Liver (tissue), 8 donors: ENCODE measurements at regions not wholly inside any gene's neighbourhood (a gene's known extent, or its start where the extent isn't known, plus 50 kb on each side); places are given as distances from the start of the nearest gene placed in this dataset.
A peak's percentile ranks its signal among the peaks of the same experiment; 100 is the strongest.

Experiments
- DNase-seq: peaks from one replicate; pipeline ENCODE4 v3.0.0-alpha.2; 2017; ENCODE audit warnings: low spot score
- H3K27ac ChIP-seq, 2 donors: one replicate each; pipeline ENCODE4 v1.7.0; 2013; ENCODE audit warnings: inconsistent platforms in 2 of 2, low read length in 2 of 2, control low read depth in 1 of 2, low read depth in 1 of 2, mild to moderate bottlenecking in 1 of 2
- H3K27me3 ChIP-seq, 4 donors: one replicate each; pipeline versions ENCODE4 v1.6.1 to v1.7.0; 2013; ENCODE audit warnings: low read length in 3 of 4, inconsistent platforms in 1 of 4, mild to moderate bottlenecking in 1 of 4, moderate library complexity in 1 of 4; ENCODE audit not compliant: control insufficient read depth in 4 of 4, insufficient read depth in 4 of 4
- H3K36me3 ChIP-seq, 4 donors: one replicate each; pipeline versions ENCODE4 v1.6.1 to v1.7.0; 2013; ENCODE audit warnings: low read length in 3 of 4, mild to moderate bottlenecking in 3 of 4, low read depth in 1 of 4, moderate library complexity in 1 of 4; ENCODE audit not compliant: control insufficient read depth in 4 of 4, insufficient read depth in 3 of 4
- H3K4me1 ChIP-seq, 4 donors: one replicate each; pipeline versions ENCODE4 v1.6.1 to v1.7.0; 2013; ENCODE audit warnings: low read length in 3 of 4, mild to moderate bottlenecking in 3 of 4, moderate library complexity in 1 of 4; ENCODE audit not compliant: control insufficient read depth in 4 of 4, insufficient read depth in 4 of 4
- H3K4me3 ChIP-seq, 3 donors: one replicate each; pipeline versions ENCODE4 v1.6.1 to v1.7.0; 2013; ENCODE audit warnings: low read length in 3 of 3, control low read depth in 1 of 3, low read depth in 1 of 3, mild to moderate bottlenecking in 1 of 3
- H3K9ac ChIP-seq, 2 donors: one replicate each; pipeline ENCODE4 v1.7.0; 2013; ENCODE audit warnings: low read length in 2 of 2, mild to moderate bottlenecking in 2 of 2, moderate library complexity in 2 of 2, control low read depth in 1 of 2, low read depth in 1 of 2
- H3K9me3 ChIP-seq, 4 donors: one replicate each; pipeline versions ENCODE4 v1.6.1 to v1.7.0; 2013; ENCODE audit warnings: low read length in 3 of 4; ENCODE audit not compliant: control insufficient read depth in 4 of 4
- ATF3 ChIP-seq: IDR thresholded peaks from 2 replicates; pipeline ENCODE4 v1.6.1; 2016; ENCODE audit warnings: antibody characterized with exemption
- CTCF ChIP-seq: fragments of 150-350 bp; IDR thresholded peaks from 2 replicates; pipeline ENCODE4 v1.5.1; 2017; ENCODE audit warnings: improper control_type of control experiment, low read depth, low read length; ENCODE audit not compliant: missing input control
- EGR1 ChIP-seq, 2 donors: IDR thresholded peaks; 2 replicates each; pipeline ENCODE4 v1.6.1; 2016 to 2018; ENCODE audit warnings: antibody characterized with exemption in 2 of 2, low read depth in 2 of 2
- FOXA1 ChIP-seq: IDR thresholded peaks from 2 replicates; pipeline ENCODE4 v1.6.1; 2016; ENCODE audit warnings: antibody characterized with exemption
- FOXA2 ChIP-seq: IDR thresholded peaks from 2 replicates; pipeline ENCODE4 v1.6.1; 2016; ENCODE audit warnings: antibody characterized with exemption
- GABPA ChIP-seq, 2 donors: IDR thresholded peaks in 1 of 2; conservative IDR thresholded peaks in 1 of 2; 2 replicates each; pipeline ENCODE4 v1.6.1; 2016; ENCODE audit warnings: antibody characterized with exemption in 2 of 2, mild to moderate bottlenecking in 1 of 2, moderate library complexity in 1 of 2
- HNF4A ChIP-seq, 2 donors: conservative IDR thresholded peaks; 2 replicates each; pipeline ENCODE4 v1.6.1; 2016; ENCODE audit warnings: antibody characterized with exemption in 2 of 2, mild to moderate bottlenecking in 2 of 2
- HNF4G ChIP-seq: IDR thresholded peaks from 2 replicates; pipeline ENCODE4 v1.6.1; 2016; ENCODE audit warnings: antibody characterized with exemption
- JUND ChIP-seq, 2 donors: IDR thresholded peaks; 2 replicates each; pipeline ENCODE4 v1.6.1; 2016; ENCODE audit warnings: antibody characterized with exemption in 2 of 2
- MAX ChIP-seq: IDR thresholded peaks from 2 replicates; pipeline ENCODE4 v1.6.1; 2016; ENCODE audit warnings: antibody characterized with exemption
- NR2F2 ChIP-seq: IDR thresholded peaks from 2 replicates; pipeline ENCODE4 v1.6.1; 2016; ENCODE audit warnings: antibody characterized with exemption
- RAD21 ChIP-seq, 2 donors: IDR thresholded peaks; 2 replicates each; pipeline ENCODE4 v1.6.1; 2016; ENCODE audit warnings: antibody characterized with exemption in 2 of 2, mild to moderate bottlenecking in 2 of 2
- REST ChIP-seq: IDR thresholded peaks from 2 replicates; pipeline ENCODE4 v1.6.1; 2016; ENCODE audit warnings: antibody characterized with exemption, mild to moderate bottlenecking
- RXRA ChIP-seq, 2 donors: IDR thresholded peaks; 2 replicates each; pipeline ENCODE4 v1.6.1; 2017 to 2018; ENCODE audit warnings: antibody characterized with exemption in 2 of 2, mild to moderate bottlenecking in 1 of 2
- SP1 ChIP-seq: IDR thresholded peaks from 2 replicates; pipeline ENCODE4 v1.6.1; 2018; ENCODE audit warnings: antibody characterized with exemption, mild to moderate bottlenecking
- TAF1 ChIP-seq: conservative IDR thresholded peaks from 2 replicates; pipeline ENCODE4 v1.6.1; 2016; ENCODE audit warnings: antibody characterized with exemption, mild to moderate bottlenecking
- YY1 ChIP-seq: IDR thresholded peaks from 2 replicates; pipeline ENCODE4 v1.6.1; 2016; ENCODE audit warnings: antibody characterized with exemption, mild to moderate bottlenecking
- ZBTB33 ChIP-seq: IDR thresholded peaks from 2 replicates; pipeline ENCODE4 v1.6.1; 2016; ENCODE audit warnings: antibody characterized with exemption
- WGBS: extraction: QIAGEN DNeasy Blood & Tissue Kit; methylation state at CpG from one replicate; pipeline ENCODE4 v1.1.7; 2013; 5-methylcytosine and 5-hydroxymethylcytosine counted together
- donor health status: healthy.
- donor health status: healthy.
- donor health status: healthy.
- donor health status: healthy.
- donor health status: healthy.

- Histone ChIP-seq H3K4me1 (peaks cover 2 to 11% (median 5%) of the 10 kb centered on the region in 4 donors), H3K36me3 (no peaks in the 10 kb centered on the region), H3K27ac (peak overlapping the region; percentile 21 to 48), H3K9ac (no peak overlapping the region), H3K4me3 (no peak overlapping the region), H3K9me3 (no peaks in the 10 kb centered on the region), H3K27me3 (no peaks in the 10 kb centered on the region)
- TF ChIP-seq SP1, result no peak
- no peak for TF ChIP-seq CTCF
- peak; percentile 26 to 69 for TF ChIP-seq RXRA (IDR thresholded peaks at IDR 0.05)
- TF ChIP-seq HNF4A (conservative IDR thresholded peaks at IDR 0.05), result peak; percentile 60 to 75
- TF ChIP-seq YY1, result peak; percentile 9
- TF ChIP-seq FOXA1, result peak; percentile 58
- TF ChIP-seq RAD21 (IDR thresholded peaks at IDR 0.05), result peak in 1 of 2 donors; percentile 8
- TF ChIP-seq NR2F2, result no peak
- no peak for TF ChIP-seq HNF4G
- peak in 1 of 2 donors; percentile 16 for TF ChIP-seq EGR1 (IDR thresholded peaks at IDR 0.05; ENCODE audit: low read depth in 2 of 2)
- peak; percentile 27 for TF ChIP-seq ZBTB33
- no peak for TF ChIP-seq TAF1
- TF ChIP-seq GABPA (IDR thresholded peaks at IDR 0.05 in 1 of 2, conservative IDR thresholded peaks at IDR 0.05 in 1 of 2), result no peak
- TF ChIP-seq FOXA2, result peak; percentile 70
- no peak for TF ChIP-seq ATF3
- peak; percentile 58 for TF ChIP-seq MAX
- TF ChIP-seq JUND (IDR thresholded peaks at IDR 0.05), result peak in 1 of 2 donors; percentile 18
- TF ChIP-seq REST, result no peak
- WGBS, result 43% methylated on average over 9 of the region's 9 CpGs
- DNase-seq, result peak; percentile 40
These were observed 157.9 kb downstream of the ZNF664 start for GRCh38 chr12:124130691-124131591.
